Activated CD4-positive, alpha-beta T cell treated with anti-CD3 and anti-CD28 coated beads, Interleukin-2, amount 10 ng/mL, durations not matched to agents 7 days and 5 days (primary cell): ENCODE measurements at regions not wholly inside any gene's neighbourhood (a gene's known extent, or its start where the extent isn't known, plus 50 kb on each side); places are given as distances from the start of the nearest gene placed in this dataset.

Source experiments
- CTCF ChIA-PET: fragments of 350-600 bp; sonication (Branson Sonifier 250); formaldehyde crosslinking; loops from one replicate; lab custom pipeline; 2021; ENCODE audit warnings: antibody characterized with exemption; lab: Charles Lee
- POLR2A ChIA-PET: fragments of 350-600 bp; sonication (Branson Sonifier 250); formaldehyde crosslinking; loops from one replicate; lab custom pipeline; 2021; ENCODE audit warnings: antibody characterized with exemption; lab: Charles Lee
- DNase-seq: peaks from one replicate; pipeline ENCODE4 v3.0.0-alpha.2; 2020
- H3K27ac Mint-ChIP-seq: one replicate; pipeline ENCODE4 v1.8.0; 2021; ENCODE audit warnings: mild to moderate bottlenecking, moderate library complexity, mixed read lengths
- H3K27me3 Mint-ChIP-seq: one replicate; pipeline ENCODE4 v1.8.0; 2021; ENCODE audit warnings: mixed read lengths
- H3K36me3 Mint-ChIP-seq: one replicate; pipeline ENCODE4 v1.8.0; 2021; ENCODE audit warnings: low read depth, mixed read lengths
- H3K4me1 Mint-ChIP-seq: one replicate; pipeline ENCODE4 v1.8.0; 2021; ENCODE audit warnings: mixed read lengths
- H3K4me3 Mint-ChIP-seq: one replicate; pipeline ENCODE4 v1.8.0; 2021; ENCODE audit warnings: mild to moderate bottlenecking, moderate library complexity, mixed read lengths
- H3K9me3 Mint-ChIP-seq: one replicate; pipeline ENCODE4 v1.8.0; 2021; ENCODE audit warnings: mixed read lengths

DNA sequence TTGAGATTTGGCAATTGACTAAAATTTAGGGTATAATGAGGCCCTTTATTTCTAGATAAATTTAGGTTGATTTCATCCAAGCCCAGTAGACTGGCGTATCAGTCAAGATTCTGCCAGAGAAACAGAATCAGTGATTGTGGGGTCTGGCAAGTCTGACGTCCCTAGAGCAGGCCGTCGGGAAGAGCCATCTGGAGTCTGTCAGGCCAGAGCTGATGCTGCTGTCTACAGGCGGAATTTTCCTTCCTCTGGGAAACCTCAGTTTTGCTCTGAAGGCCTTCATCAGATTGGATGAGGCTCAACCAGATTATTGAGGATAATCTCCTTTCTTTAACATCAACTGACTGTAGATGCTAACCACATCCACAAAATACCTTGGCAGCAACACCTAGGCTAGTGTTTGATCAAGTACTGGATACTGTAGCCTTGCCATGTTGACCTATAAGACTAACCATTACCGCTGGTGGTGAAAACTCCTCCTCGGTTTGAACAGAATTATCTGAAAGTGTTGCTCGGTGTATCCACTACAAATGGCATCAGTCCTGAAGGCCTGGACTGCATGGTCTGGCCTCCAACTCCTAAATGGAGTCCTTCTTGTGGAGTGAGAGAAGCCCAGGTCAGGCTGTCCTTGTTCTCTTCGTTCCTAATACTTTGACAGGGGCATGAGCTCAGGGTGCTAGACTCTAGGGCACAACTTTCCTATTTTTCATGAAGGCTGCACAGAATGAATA, 83.2 kb upstream of the ANKH start:
- ChIA-PET POLR2A (no interaction called here), CTCF (interaction anchor here (0.8 to 1.2 kb wide), 2 partner anchors 14 to 80 kb away, joined by 3 to 4 read pairs; no protein-coding TSS in a partner anchor)
- Mint-ChIP-seq H3K36me3 (no peaks in the 10 kb centered on the region), H3K27me3 (no peaks in the 10 kb centered on the region), H3K4me1 (no peaks in the 10 kb centered on the region), H3K27ac (no peak overlapping the region), H3K9me3 (no peaks in the 10 kb centered on the region), H3K4me3 (no peak overlapping the region)
- DNase-seq, result no peak

GRCh38 chr5:14954216-14954615, 82.6 kb upstream of the ANKH start:
- DNase-seq, result no peak
- no peaks in the 10 kb centered on the region for H3K9me3 Mint-ChIP-seq
- H3K4me3 Mint-ChIP-seq, result no peak overlapping the region
- no peaks in the 10 kb centered on the region for H3K36me3 Mint-ChIP-seq
- H3K27me3 Mint-ChIP-seq, result peaks cover under 1% of the 10 kb centered on the region
- no peak overlapping the region for H3K27ac Mint-ChIP-seq
- H3K4me1 Mint-ChIP-seq, result no peaks in the 10 kb centered on the region
- CTCF ChIA-PET, result interaction anchor here (1.2 kb wide), 1 partner anchor 14 kb away, joined by 4 read pairs; no protein-coding TSS in a partner anchor
- POLR2A ChIA-PET, result no interaction called here

GRCh38 chr5:14953075-14953607, 81.6 kb upstream of the ANKH start:
- Mint-ChIP-seq H3K27ac (no peak overlapping the region), H3K36me3 (no peaks in the 10 kb centered on the region), H3K4me1 (no peaks in the 10 kb centered on the region), H3K27me3 (peaks cover 4% of the 10 kb centered on the region), H3K4me3 (no peak overlapping the region), H3K9me3 (no peaks in the 10 kb centered on the region)
- DNase-seq, result no peak
- ChIA-PET CTCF (no interaction called here), POLR2A (no interaction called here)

DNA sequence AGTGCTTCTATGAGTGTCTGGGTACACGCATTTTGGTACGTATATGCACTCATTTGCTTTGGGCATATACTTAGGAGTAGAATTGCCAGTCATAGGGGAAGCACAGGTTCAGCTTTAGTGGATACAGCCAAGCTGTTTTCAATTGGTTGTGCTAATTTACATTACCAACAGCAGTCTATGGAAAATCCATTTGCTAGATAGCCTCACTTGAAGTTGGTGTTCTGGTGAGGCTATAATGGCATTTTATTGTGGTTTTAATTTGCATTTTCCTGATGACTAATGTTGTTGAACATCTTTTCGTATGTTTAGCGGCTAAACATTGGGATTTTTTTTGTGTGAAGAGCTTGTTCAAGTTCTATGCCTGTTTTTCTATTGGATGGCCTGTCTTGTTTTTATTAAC, 76.8 kb upstream of the ANKH start:
- Mint-ChIP-seq H3K4me1 (peaks cover 7% of the 10 kb centered on the region), H3K27ac (no peak overlapping the region), H3K9me3 (no peaks in the 10 kb centered on the region), H3K4me3 (no peak overlapping the region), H3K27me3 (peaks cover 8% of the 10 kb centered on the region), H3K36me3 (no peaks in the 10 kb centered on the region)
- ChIA-PET POLR2A (no interaction called here), CTCF (interaction anchor here (1.2 to 1.6 kb wide), 3 partner anchors 9 to 27 kb away, joined by 3 to 4 read pairs (median 4); no protein-coding TSS in a partner anchor)
- DNase-seq, result no peak

GRCh38 chr5:14946815-14947620, 75.4 kb upstream of the ANKH start:
- Mint-ChIP-seq H3K27ac (no peak overlapping the region), H3K4me1 (peaks cover 7% of the 10 kb centered on the region), H3K36me3 (no peaks in the 10 kb centered on the region), H3K27me3 (peaks cover 9% of the 10 kb centered on the region), H3K9me3 (no peaks in the 10 kb centered on the region), H3K4me3 (no peak overlapping the region)
- ChIA-PET POLR2A (interaction anchor here (0.6 kb wide), 1 partner anchor 74 kb away, joined by 3 read pairs; no protein-coding TSS in a partner anchor), CTCF (interaction anchor here (0.6 kb wide), 1 partner anchor 34 kb away, joined by 3 read pairs; no protein-coding TSS in a partner anchor)
- DNase-seq, result peak; percentile 45

DNA sequence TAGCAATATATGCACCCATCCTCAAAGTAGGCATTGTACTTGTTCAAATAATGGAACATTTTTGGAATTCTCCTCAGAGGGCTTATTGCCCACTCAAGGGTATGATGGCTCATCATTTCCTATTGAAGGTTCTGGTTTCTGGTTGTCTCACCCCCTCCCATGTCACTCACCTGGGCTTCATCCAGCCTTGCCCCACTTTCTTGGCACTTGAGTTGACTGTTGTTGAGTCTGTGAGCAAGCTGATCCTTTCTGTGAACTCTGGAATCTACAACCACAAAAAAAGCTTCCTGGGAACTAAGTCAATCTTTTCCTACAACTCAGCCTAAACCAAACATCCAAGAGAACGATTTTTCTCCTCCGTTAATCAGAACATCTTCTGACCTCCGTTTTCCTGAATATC, 73.9 kb upstream of the ANKH start:
- H3K4me1 Mint-ChIP-seq, result peaks cover 7% of the 10 kb centered on the region

GRCh38 chr5:14944996-14945395, 73.4 kb upstream of the ANKH start:
- ChIA-PET CTCF (no interaction called here), POLR2A (no interaction called here)
- no peak overlapping the region for H3K4me3 Mint-ChIP-seq
- peaks cover 7% of the 10 kb centered on the region for H3K4me1 Mint-ChIP-seq
- DNase-seq, result no peak
- peaks cover 2% of the 10 kb centered on the region for H3K9me3 Mint-ChIP-seq
- H3K36me3 Mint-ChIP-seq, result no peaks in the 10 kb centered on the region
- H3K27me3 Mint-ChIP-seq, result peaks cover 9% of the 10 kb centered on the region
- H3K27ac Mint-ChIP-seq, result no peak overlapping the region

More for the DNA sequence above, 73.9 kb upstream of the ANKH start:
- POLR2A ChIA-PET, result no interaction called here
- Mint-ChIP-seq H3K4me3 (no peak overlapping the region), H3K27me3 (peaks cover 9% of the 10 kb centered on the region), H3K27ac (no peak overlapping the region), H3K9me3 (peaks cover 2% of the 10 kb centered on the region), H3K36me3 (no peaks in the 10 kb centered on the region)
- CTCF ChIA-PET, result no interaction called here
- DNase-seq, result no peak

GRCh38 chr5:14944350-14944739, 72.8 kb upstream of the ANKH start:
- peaks cover 9% of the 10 kb centered on the region for H3K27me3 Mint-ChIP-seq
- peaks cover 2% of the 10 kb centered on the region for H3K9me3 Mint-ChIP-seq
- POLR2A ChIA-PET, result no interaction called here
- peaks cover 7% of the 10 kb centered on the region for H3K4me1 Mint-ChIP-seq
- no peak for DNase-seq
- no peak overlapping the region for H3K4me3 Mint-ChIP-seq
- no peak overlapping the region for H3K27ac Mint-ChIP-seq
- H3K36me3 Mint-ChIP-seq, result no peaks in the 10 kb centered on the region
- CTCF ChIA-PET, result no interaction called here

GRCh38 chr5:14942212-14942611, 70.6 kb upstream of the ANKH start:
- H3K27ac Mint-ChIP-seq, result no peak overlapping the region
- H3K36me3 Mint-ChIP-seq, result no peaks in the 10 kb centered on the region
- POLR2A ChIA-PET, result no interaction called here
- DNase-seq, result no peak
- H3K4me1 Mint-ChIP-seq, result peaks cover 8% of the 10 kb centered on the region
- H3K27me3 Mint-ChIP-seq, result peaks cover 8% of the 10 kb centered on the region
- CTCF ChIA-PET, result interaction anchor here (1.5 kb wide), 2 partner anchors 15 to 20 kb away, joined by 3 to 4 read pairs; no protein-coding TSS in a partner anchor
- no peak overlapping the region for H3K4me3 Mint-ChIP-seq
- H3K9me3 Mint-ChIP-seq, result peaks cover 2% of the 10 kb centered on the region

- no peak for DNase-seq
- Mint-ChIP-seq H3K4me3 (no peak overlapping the region), H3K27me3 (peaks cover 7% of the 10 kb centered on the region), H3K4me1 (peaks cover 3% of the 10 kb centered on the region), H3K36me3 (no peaks in the 10 kb centered on the region), H3K9me3 (peaks cover 2% of the 10 kb centered on the region), H3K27ac (no peak overlapping the region)
- ChIA-PET CTCF (no interaction called here), POLR2A (no interaction called here)
Observed at GRCh38 chr5:14937254-14937653, 65.7 kb upstream of the ANKH start.

- H3K4me1 Mint-ChIP-seq, result peaks cover 3% of the 10 kb centered on the region
- peaks cover 6% of the 10 kb centered on the region for H3K27me3 Mint-ChIP-seq
- H3K4me3 Mint-ChIP-seq, result no peak overlapping the region
- no peak overlapping the region for H3K27ac Mint-ChIP-seq
- ChIA-PET POLR2A (no interaction called here), CTCF (no interaction called here)
- DNase-seq, result no peak
- H3K9me3 Mint-ChIP-seq, result peaks cover 2% of the 10 kb centered on the region
- no peaks in the 10 kb centered on the region for H3K36me3 Mint-ChIP-seq
Observed at GRCh38 chr5:14936588-14936987, 65.0 kb upstream of the ANKH start.

DNA sequence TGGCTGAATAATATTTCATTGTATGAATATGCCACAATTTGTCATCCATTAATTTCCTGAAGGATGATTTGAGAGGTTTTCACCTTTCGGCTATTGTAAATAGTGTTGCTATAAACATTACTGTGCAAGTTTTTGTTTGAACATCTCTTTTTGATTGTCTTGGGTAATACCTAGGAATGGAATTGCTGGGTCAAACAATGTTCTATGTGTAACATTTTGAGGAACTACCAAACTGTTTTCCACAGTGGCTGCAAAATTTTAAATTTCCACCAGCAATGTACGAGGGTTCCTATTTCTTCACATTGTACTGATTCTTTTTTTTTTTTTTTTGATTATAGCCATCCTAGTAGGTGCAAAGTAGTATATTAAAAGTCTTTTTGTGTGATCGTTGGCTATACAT, 63.8 kb upstream of the ANKH start:
- peaks cover 3% of the 10 kb centered on the region for H3K4me1 Mint-ChIP-seq
- H3K4me3 Mint-ChIP-seq, result no peak overlapping the region
- CTCF ChIA-PET, result no interaction called here
- POLR2A ChIA-PET, result no interaction called here
- no peaks in the 10 kb centered on the region for H3K9me3 Mint-ChIP-seq
- H3K27me3 Mint-ChIP-seq, result peaks cover 6% of the 10 kb centered on the region
- no peaks in the 10 kb centered on the region for H3K36me3 Mint-ChIP-seq
- DNase-seq, result no peak
- H3K27ac Mint-ChIP-seq, result no peak overlapping the region
